IMR-90 (cell line): ENCODE measurements at regions not wholly inside any gene's neighbourhood (a gene's known extent, or its start where the extent isn't known, plus 50 kb on each side); places are given as distances from the start of the nearest gene placed in this dataset.
"Not testable (repeated sequence)": the region's sequence is repeated elsewhere in the genome, so short reads cannot be mapped to it uniquely, and the experiment has no call there.

Experiments
- ATAC-seq: fragments of 200-7000 bp; cut with Tn5 transposase; 2 replicates; pipeline ENCODE4 v1.9.1; 2020; ENCODE audit warnings: low read depth, mild to moderate bottlenecking, moderate library complexity
- BruUV-seq: library from RNA; stranded (reverse); fragments of 400-500 nt; replicated peaks from 2 replicates; lab custom pipeline; 2021; lab: Mats Ljungman, UMichigan
- CTCF ChIA-PET: fragments of 300-600 bp; formaldehyde crosslinking; extraction: SDS; loops from one replicate; lab custom pipeline; 2021; ENCODE audit warnings: antibody characterized with exemption; lab: Yijun Ruan, JAX
- POLR2A ChIA-PET: fragments of 300-600 bp; sonication (Branson Sonifier 250); formaldehyde crosslinking; loops from one replicate; lab custom pipeline; 2022; ENCODE audit warnings: antibody characterized with exemption; ENCODE audit not compliant: unreplicated experiment; lab: Charles Lee
- DNase-seq: peaks from one replicate; pipeline ENCODE4 v3.0.0; 2013
- H2AFZ ChIP-seq: replicated peaks from 2 replicates; pipeline ENCODE3; 2013; ENCODE audit warnings: low read length, mild to moderate bottlenecking; ENCODE audit not compliant: poor library complexity
- H2AK5ac ChIP-seq: 2 replicates; pipeline ENCODE4 v1.6.1; 2013; ENCODE audit warnings: low read depth, low read length, inconsistent platforms
- H2AK9ac ChIP-seq: replicated peaks from 2 replicates; pipeline ENCODE3; 2013; ENCODE audit warnings: mild to moderate bottlenecking, low read depth, low read length, moderate library complexity; ENCODE audit not compliant: poor library complexity
- H2BK120ac ChIP-seq: 2 replicates; pipeline ENCODE4 v1.6.1; 2013; ENCODE audit warnings: low read depth, low read length, inconsistent platforms
- H2BK15ac ChIP-seq: 3 replicates; pipeline ENCODE4 v1.6.1; 2013; ENCODE audit warnings: low read depth, low read length, inconsistent platforms
- H2BK20ac ChIP-seq: 2 replicates; pipeline ENCODE4 v1.6.1; 2013; ENCODE audit warnings: low read depth, mild to moderate bottlenecking, inconsistent platforms, low read length, moderate library complexity
- H2BK5ac ChIP-seq: 2 replicates; pipeline ENCODE4 v1.6.1; 2013; ENCODE audit warnings: mild to moderate bottlenecking, low read depth, low read length, inconsistent platforms; ENCODE audit not compliant: poor library complexity, severe bottlenecking
- H3K14ac ChIP-seq: replicated peaks from 2 replicates; pipeline ENCODE4 v1.6.1; 2013; ENCODE audit warnings: low read depth, low read length, inconsistent platforms
- H3K18ac ChIP-seq: 2 replicates; pipeline ENCODE4 v1.6.1; 2013; ENCODE audit warnings: low read depth, low read length, control low read depth
- H3K23ac ChIP-seq: 2 replicates; pipeline ENCODE4 v1.6.1; 2013; ENCODE audit warnings: low read depth, low read length, inconsistent platforms
- H3K27ac ChIP-seq: 2 replicates; pipeline ENCODE4 v1.5.1; 2013; ENCODE audit warnings: mild to moderate bottlenecking, control low read depth, low read length; ENCODE audit not compliant: insufficient read depth
- H3K27me3 ChIP-seq: 2 replicates; pipeline ENCODE4 v1.6.1; 2013; ENCODE audit warnings: low read length; ENCODE audit not compliant: control insufficient read depth, insufficient read depth
- H3K36me3 ChIP-seq: 2 replicates; pipeline ENCODE4 v1.6.1; 2013; ENCODE audit warnings: low read length, mixed read lengths; ENCODE audit not compliant: control insufficient read depth, insufficient read depth
- H3K4ac ChIP-seq: 2 replicates; pipeline ENCODE4 v1.6.1; 2013; ENCODE audit warnings: low read depth, low read length, inconsistent platforms
- H3K4me1 ChIP-seq: 2 replicates; pipeline ENCODE4 v1.6.1; 2013; ENCODE audit warnings: low read length, mixed read lengths; ENCODE audit not compliant: control insufficient read depth, insufficient read depth
- H3K4me2 ChIP-seq: 2 replicates; pipeline ENCODE4 v1.6.1; 2013; ENCODE audit warnings: low read depth, mild to moderate bottlenecking, control low read depth, low read length, moderate library complexity
- H3K4me3 ChIP-seq: 2 replicates; pipeline ENCODE4 v1.5.1; 2013; ENCODE audit warnings: low read depth, mild to moderate bottlenecking, control low read depth, low read length, moderate library complexity; ENCODE audit not compliant: insufficient read depth
- H3K56ac ChIP-seq: 2 replicates; pipeline ENCODE4 v1.6.1; 2013; ENCODE audit warnings: low read length, inconsistent platforms; ENCODE audit not compliant: insufficient read depth; ENCODE audit errors: extremely low read depth
- H3K79me1 ChIP-seq, 2 experiments: 2 replicates each; pipeline ENCODE4 v1.6.1; 2013; ENCODE audit warnings: low read length in 2 of 2, inconsistent platforms in 1 of 2, low read depth in 1 of 2
- H3K9ac ChIP-seq: 2 replicates; pipeline ENCODE4 v1.6.1; 2013; ENCODE audit warnings: low read depth, low read length, control low read depth
- H3K9me1 ChIP-seq: 2 replicates; pipeline ENCODE4 v1.6.1; 2013; ENCODE audit warnings: low read length, inconsistent platforms; ENCODE audit not compliant: insufficient read depth
- H3K9me3 ChIP-seq: 2 replicates; pipeline ENCODE4 v1.6.1; 2013; ENCODE audit warnings: low read length; ENCODE audit not compliant: control insufficient read depth, insufficient read depth
- H4K20me1 ChIP-seq: 2 replicates; pipeline ENCODE4 v1.6.1; 2013; ENCODE audit warnings: low read length, inconsistent platforms; ENCODE audit not compliant: insufficient read depth
- H4K5ac ChIP-seq: 2 replicates; pipeline ENCODE4 v1.6.1; 2013; ENCODE audit warnings: mild to moderate bottlenecking, low read depth, low read length, control low read depth
- H4K8ac ChIP-seq, 2 experiments: 2 replicates each; pipeline ENCODE4 v1.6.1; 2013; ENCODE audit warnings: low read depth in 2 of 2, low read length in 2 of 2, control low read depth in 1 of 2, inconsistent platforms in 1 of 2
- H4K91ac ChIP-seq: 2 replicates; pipeline ENCODE4 v1.6.1; 2013; ENCODE audit warnings: low read depth, low read length, inconsistent platforms; ENCODE audit not compliant: insufficient read depth
- WGBS, 2 experiments: methylation state at CpG; one replicate each; pipeline versions ENCODE4 v1.1.5 to v1.1.7; 2013; ENCODE audit warnings: missing lambda C conversion rate in 2 of 2; ENCODE audit not compliant: insufficient read length in 1 of 2; ENCODE audit errors: extremely low coverage in 2 of 2; 5-methylcytosine and 5-hydroxymethylcytosine counted together
- dilution Hi-C: fragments of 300-500 bp; cut with HindIII; formaldehyde crosslinking; loops from one replicate; pipeline ENCODE4 v1.14.3; 2018; ENCODE audit warnings: low sequenced_read_pairs; ENCODE audit not compliant: unreplicated experiment
- in situ Hi-C: fragments of 300-500 bp; cut with MboI; formaldehyde crosslinking; loops from 3 replicates; pipeline ENCODE4 v1.14.3; 2019; ENCODE audit warnings: low sequenced_read_pairs, inconsistent platforms, mixed read lengths
- intact Hi-C: fragments of 100-400 bp; cut with micrococcal nuclease; formaldehyde crosslinking; loops from 2 replicates; pipeline ENCODE4 v1.10.0; 2022

DNA sequence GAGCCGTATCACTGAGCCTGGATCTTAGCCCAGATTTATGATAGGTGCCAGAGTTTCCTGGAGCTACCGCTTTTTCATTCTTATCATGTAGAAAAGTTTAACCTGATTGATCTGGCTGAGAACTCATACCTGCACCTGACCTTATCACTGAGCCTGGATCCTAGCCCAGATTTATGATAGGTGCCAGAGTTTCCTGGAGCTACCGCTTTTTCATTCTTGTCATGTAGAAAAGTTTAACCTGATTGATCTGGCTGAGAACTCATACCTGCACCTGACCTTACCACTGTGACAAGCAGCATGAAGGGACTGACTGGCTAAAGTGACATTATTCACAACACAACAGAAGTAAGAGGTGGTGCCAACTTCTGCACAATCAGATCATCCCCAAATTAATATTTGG lies 1188.1 kb upstream of the FLRT2 start:
- DNase-seq, H2AK9ac ChIP-seq, H4K91ac ChIP-seq, H2BK20ac ChIP-seq, H4K8ac ChIP-seq, H3K56ac ChIP-seq, H3K79me1 ChIP-seq, H2BK5ac ChIP-seq, intact Hi-C loops, H4K5ac ChIP-seq, H3K18ac ChIP-seq, H3K23ac ChIP-seq, BruUV-seq, H3K14ac ChIP-seq, H3K4me2 ChIP-seq, H3K9me3 ChIP-seq, H3K9me1 ChIP-seq, CTCF ChIA-PET, H4K20me1 ChIP-seq, H3K4me3 ChIP-seq, H3K9ac ChIP-seq, H3K27ac ChIP-seq, dilution Hi-C loops, POLR2A ChIA-PET, H3K27me3 ChIP-seq, H3K36me3 ChIP-seq, in situ Hi-C loops, H2BK15ac ChIP-seq, H3K4ac ChIP-seq, H2AK5ac ChIP-seq, H3K4me1 ChIP-seq, H2AFZ ChIP-seq, H2BK120ac ChIP-seq, ATAC-seq: not testable (repeated sequence)
- WGBS, 2 experiments: no CpG with 5 or more reads among the region's 3 CpGs
